K562 (cell line): ENCODE measurements at regions not wholly inside any gene's neighbourhood (a gene's known extent, or its start where the extent isn't known, plus 50 kb on each side); places are given as distances from the start of the nearest gene placed in this dataset.

Experiments used
- ATAC-seq: fragments of 200-7000 bp; cut with Tn5 transposase; 3 replicates; pipeline ENCODE4 v1.9.1; 2020; ENCODE audit warnings: moderate library complexity
- BruUV-seq: library from RNA; stranded (reverse); fragments of 400-500 nt; replicated peaks from 2 replicates; lab custom pipeline; 2021; lab: Mats Ljungman, UMichigan
- CTCF ChIA-PET: fragments of 300-600 bp; formaldehyde crosslinking; extraction: SDS; loops from one replicate; lab custom pipeline; 2021; ENCODE audit warnings: low intra/inter-chr PET ratio; lab: Yijun Ruan, JAX
- POLR2A ChIA-PET: fragments of 300-600, 350-650 bp; sonication (Branson Sonifier 250); formaldehyde crosslinking; extraction: SDS; loops from one replicate; lab custom pipeline; 2021; ENCODE audit warnings: antibody characterized with exemption, inconsistent platforms; lab: Yijun Ruan, JAX
- DNase-seq, 4 experiments: peaks; one replicate each; pipeline versions ENCODE4 v3.0.0 to v3.0.0-alpha.2; 2011 to 2018; ENCODE audit warnings: low spot score in 3 of 4, mixed read lengths in 3 of 4; ENCODE audit errors: extremely low read depth in 1 of 4
- FAIRE-seq: peaks from 2 replicates; lab custom pipeline; 2011; peaks lifted over from hg19 to GRCh38; lab: Jason Lieb, UNC
- H2AFZ ChIP-seq: 2 replicates; pipeline ENCODE4 v1.6.0; 2011; ENCODE audit warnings: low read depth, low read length, control low read depth, inconsistent platforms
- H3K27ac ChIP-seq: fragments of 200-600 bp; 3 replicates; pipeline ENCODE4 v1.8.0; 2011; ENCODE audit warnings: low read depth, mild to moderate bottlenecking, control low read depth, inconsistent platforms, low read length, moderate library complexity, mixed read lengths; ENCODE audit errors: extremely low read depth
- H3K27me3 ChIP-seq, 2 experiments: fragments of 300-600 bp in 1 of 2; 2 replicates in 1 of 2; 3 replicates in 1 of 2; pipeline versions ENCODE4 v1.6.0 to v1.8.0; 2011; ENCODE audit warnings: inconsistent platforms in 2 of 2, low read length in 2 of 2, mild to moderate bottlenecking in 1 of 2, mixed read lengths in 1 of 2, moderate library complexity in 1 of 2; ENCODE audit not compliant: control insufficient read depth in 2 of 2, insufficient read depth in 2 of 2
- H3K36me3 ChIP-seq: fragments of 300-600 bp; 3 replicates; pipeline ENCODE4 v1.8.0; 2011; ENCODE audit warnings: mild to moderate bottlenecking, low read length, inconsistent platforms; ENCODE audit not compliant: control insufficient read depth, insufficient read depth
- H3K4me1 ChIP-seq, 2 experiments: fragments of 200-600 bp in 1 of 2; replicated peaks in 1 of 2; 2 replicates in 1 of 2; 3 replicates in 1 of 2; pipeline versions ENCODE4 v1.5.1 to v1.8.0; 2011; ENCODE audit warnings: inconsistent platforms in 2 of 2, low read length in 2 of 2, mild to moderate bottlenecking in 1 of 2, mixed read lengths in 1 of 2, moderate library complexity in 1 of 2; ENCODE audit not compliant: control insufficient read depth in 2 of 2, insufficient read depth in 2 of 2
- H3K4me2 ChIP-seq: 2 replicates; pipeline ENCODE4 v1.6.1; 2011; ENCODE audit warnings: low read length, control low read depth, inconsistent platforms, mixed read lengths; ENCODE audit not compliant: insufficient read depth
- H3K4me3 ChIP-seq: fragments of 200-600 bp; sonication (generic), shearing (Covaris generic); 2 replicates; pipeline ENCODE4 v1.5.1; 2016; ENCODE audit warnings: control low read depth, inconsistent platforms
- H3K79me2 ChIP-seq: fragments of 200-600 bp; 3 replicates; pipeline ENCODE4 v1.8.0; 2011; ENCODE audit warnings: low read length, inconsistent platforms; ENCODE audit not compliant: control insufficient read depth, insufficient read depth
- H3K9ac ChIP-seq, 2 experiments: 2 replicates each; pipeline versions ENCODE4 v1.6.0 to v1.6.1; 2011; ENCODE audit warnings: low read depth in 2 of 2, low read length in 2 of 2, control low read depth in 1 of 2, inconsistent platforms in 1 of 2, mild to moderate bottlenecking in 1 of 2, mixed read lengths in 1 of 2; ENCODE audit not compliant: insufficient read depth in 1 of 2
- H3K9me1 ChIP-seq: one replicate; pipeline ENCODE4 v1.6.0; 2011; ENCODE audit warnings: inconsistent platforms, mild to moderate bottlenecking, low read length, moderate library complexity; ENCODE audit not compliant: control insufficient read depth, insufficient read depth
- H3K9me3 ChIP-seq: replicated peaks from 2 replicates; pipeline ENCODE4 v1.5.1; 2011; ENCODE audit warnings: low read depth, low read length, inconsistent platforms; ENCODE audit not compliant: control insufficient read depth, insufficient read depth
- H4K20me1 ChIP-seq: replicated peaks from 2 replicates; pipeline ENCODE4 v1.6.1; 2011; ENCODE audit warnings: low read length, inconsistent platforms, mixed read lengths; ENCODE audit not compliant: control insufficient read depth, insufficient read depth
- HLTF ChIP-seq: fragments of 450-650 bp; IDR thresholded peaks from 2 replicates; pipeline ENCODE4 v1.6.1; 2016
- HMG20B ChIP-seq: fragments of 250-450 bp; sonication (Bioruptor Pico); IDR thresholded peaks from 2 replicates; pipeline ENCODE4 v1.5.0; 2021; ENCODE audit warnings: mild to moderate bottlenecking
- KAT8 ChIP-seq: fragments of 450-650 bp; IDR thresholded peaks from 2 replicates; pipeline ENCODE4 v1.6.1; 2016; ENCODE audit warnings: low read depth, mild to moderate bottlenecking
- SIX5 ChIP-seq, 2 experiments: IDR thresholded peaks; 2 replicates each; pipeline ENCODE4 v1.6.1; 2011; ENCODE audit warnings: low read length in 2 of 2, borderline replicate concordance in 1 of 2, low read depth in 1 of 2, mild to moderate bottlenecking in 1 of 2, moderate library complexity in 1 of 2; ENCODE audit not compliant: insufficient read depth in 1 of 2
- ZNF398 ChIP-seq: fragments of 250-450 bp; sonication (Bioruptor Pico); IDR thresholded peaks from 2 replicates; pipeline ENCODE4 v1.8.0; 2021; ENCODE audit warnings: moderate library complexity, mild to moderate bottlenecking, inconsistent platforms
- ZNF707 ChIP-seq: fragments of 250-450 bp; sonication (Bioruptor Pico); conservative IDR thresholded peaks from 2 replicates; pipeline ENCODE4 v1.8.0; 2022; ENCODE audit warnings: inconsistent platforms, mild to moderate bottlenecking, moderate library complexity
- WGBS: fragments of 100-300 bp; shearing (Covaris generic); methylation state at CpG from one replicate; pipeline ENCODE4 v1.1.6; 2016; ENCODE audit warnings: low coverage, mixed read lengths; ENCODE audit not compliant: insufficient coverage; ENCODE audit errors: missing lambda C conversion rate; 5-methylcytosine and 5-hydroxymethylcytosine counted together
- in situ Hi-C: fragments of 300-500 bp; cut with MboI; formaldehyde crosslinking; loops from 4 replicates; pipeline ENCODE4 v1.15.0; 2018; ENCODE audit warnings: inconsistent platforms, mixed read lengths
- intact Hi-C: fragments of 100-400 bp; cut with micrococcal nuclease; formaldehyde crosslinking; loops from 2 replicates; pipeline ENCODE4 v1.14.2; 2022
- TF ChIP-seq, protein P1 (sequence below): fragments of 450-650 bp; formaldehyde crosslinking; conservative IDR thresholded peaks from 2 replicates; pipeline ENCODE4 v1.4.0; 2022; ENCODE audit warnings: mild to moderate bottlenecking, missing genetic modification characterization

DNA sequence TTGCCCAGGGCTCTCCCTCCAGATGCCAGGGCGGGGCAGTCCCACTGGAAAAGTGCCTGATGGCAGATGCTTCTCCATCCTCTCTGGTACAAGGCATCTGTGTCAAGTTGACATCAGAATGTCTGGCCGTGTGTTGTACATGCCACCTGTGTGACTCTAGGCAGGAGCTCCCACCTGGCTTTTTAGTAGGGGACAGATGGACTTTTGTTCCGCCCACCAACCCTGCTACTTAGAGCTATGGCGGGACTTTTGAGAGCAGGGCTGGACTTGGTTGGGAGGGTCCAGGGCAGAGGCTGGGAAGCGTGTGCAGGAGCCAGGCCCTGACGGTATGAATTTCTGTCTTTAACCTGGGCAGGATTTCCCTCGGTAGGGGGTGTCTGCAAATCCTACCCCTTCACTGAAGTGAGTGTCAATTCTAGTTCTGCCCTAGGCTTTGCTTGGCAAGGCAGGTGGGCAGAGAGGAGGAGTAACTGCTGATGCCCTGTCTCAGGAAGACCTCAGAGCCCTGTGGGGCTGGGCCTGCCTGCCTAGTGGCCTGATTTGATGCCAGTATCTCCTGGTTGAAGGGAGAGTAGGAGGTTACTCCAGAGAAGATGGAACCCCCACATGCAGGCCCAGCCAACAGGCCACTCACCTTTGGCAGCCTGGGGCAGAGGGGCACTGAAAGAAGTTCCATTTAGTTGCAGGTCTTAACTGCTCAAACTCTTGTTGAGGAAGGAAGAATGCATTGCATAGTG, 99.1 kb downstream of the PJA1 start:
- ChIA-PET CTCF (no interaction called here), POLR2A (no interaction called here)
- H3K4me1 ChIP-seq = no peaks in the 10 kb centered on the region
- in situ Hi-C loops = loop anchor here (10.0 kb wide), 1 partner anchor 241 kb away; the partner anchor contains the start of gene EFNB1
- DNase-seq (no peak), ATAC-seq (no peak)
- H2AFZ ChIP-seq = no peak overlapping the region
- H3K9me3 ChIP-seq = no peaks in the 10 kb centered on the region
- no peak overlapping the region for H3K9ac ChIP-seq
- H4K20me1 ChIP-seq = 0 out of 2 replicates have a peak, but pooled peaks cover 4% of the 10 kb centered on the region
- WGBS = 6% methylated on average over 7 of the region's 7 CpGs
- no peak overlapping the region for H3K4me2 ChIP-seq
- H3K9me1 ChIP-seq = no peaks in the 10 kb centered on the region
- no peak for TF ChIP-seq SIX5 (IDR thresholded peaks at IDR 0.05; ENCODE audit: borderline replicate concordance in 1 of 2, insufficient read depth in 1 of 2, low read depth in 1 of 2, low read length in 2 of 2)
- TF ChIP-seq, protein P1, sequence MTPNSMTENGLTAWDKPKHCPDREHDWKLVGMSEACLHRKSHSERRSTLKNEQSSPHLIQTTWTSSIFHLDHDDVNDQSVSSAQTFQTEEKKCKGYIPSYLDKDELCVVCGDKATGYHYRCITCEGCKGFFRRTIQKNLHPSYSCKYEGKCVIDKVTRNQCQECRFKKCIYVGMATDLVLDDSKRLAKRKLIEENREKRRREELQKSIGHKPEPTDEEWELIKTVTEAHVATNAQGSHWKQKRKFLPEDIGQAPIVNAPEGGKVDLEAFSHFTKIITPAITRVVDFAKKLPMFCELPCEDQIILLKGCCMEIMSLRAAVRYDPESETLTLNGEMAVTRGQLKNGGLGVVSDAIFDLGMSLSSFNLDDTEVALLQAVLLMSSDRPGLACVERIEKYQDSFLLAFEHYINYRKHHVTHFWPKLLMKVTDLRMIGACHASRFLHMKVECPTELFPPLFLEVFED (CRISPR knock-in tag) = no peak
- no peak for TF ChIP-seq HLTF
- no peak for TF ChIP-seq KAT8
- no peak for TF ChIP-seq HMG20B (CRISPR knock-in tag)
- no peak for TF ChIP-seq ZNF398 (CRISPR knock-in tag)
- TF ChIP-seq ZNF707 (CRISPR knock-in tag) = no peak
- TF ChIP-seq, all 486 proteins: peak for 0
- Histone ChIP-seq H3K27ac (no peak overlapping the region), H3K27me3 (peaks cover 0 to 16% of the 10 kb centered on the region in 2 experiments; a peak in 1 of 5 replicates), H3K4me3 (no peak overlapping the region), H3K79me2 (no peaks in the 10 kb centered on the region), H3K36me3 (no peaks in the 10 kb centered on the region)
- BruUV-seq = no TSS peak
- FAIRE-seq = no peak
- intact Hi-C loops = no loop called here
